HPDE6-E6E7 (cell line): ENCODE measurements at regions not wholly inside any gene's neighbourhood (a gene's known extent, or its start where the extent isn't known, plus 50 kb on each side); places are given as distances from the start of the nearest gene placed in this dataset.

Experiments used
- DNase-seq: peaks from one replicate; pipeline ENCODE4 v3.0.0; 2011; ENCODE audit warnings: missing footprints; ENCODE audit errors: extremely low spot score

GRCh38 chr22:49035818-49036457 is 791.7 kb downstream of the BRD1 start:
- DNase-seq = no peak

- DNase-seq = no peak
Observed at GRCh38 chr22:49034836-49035817, 792.5 kb downstream of the BRD1 start.

DNA sequence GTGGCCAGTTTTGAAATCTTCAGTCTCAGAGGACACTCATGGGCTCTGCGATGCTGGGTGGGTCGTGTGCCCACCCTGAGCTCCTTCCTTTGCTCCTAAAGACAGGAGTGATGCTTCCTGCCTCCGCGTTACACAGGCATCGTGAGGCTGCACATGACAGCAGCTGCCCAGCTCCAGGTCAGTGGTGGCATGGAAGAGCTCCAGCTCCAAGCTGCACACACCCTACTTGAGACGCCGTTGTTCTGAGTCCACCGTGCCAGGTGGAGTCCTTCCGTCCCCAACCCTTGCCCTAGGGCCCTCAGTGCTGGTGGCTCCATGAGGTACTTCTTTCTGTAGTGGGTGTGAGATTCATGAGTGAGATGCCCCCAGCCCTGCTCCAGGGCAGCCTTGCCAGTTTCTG is 794.1 kb downstream of the BRD1 start:
- DNase-seq = no peak

DNA sequence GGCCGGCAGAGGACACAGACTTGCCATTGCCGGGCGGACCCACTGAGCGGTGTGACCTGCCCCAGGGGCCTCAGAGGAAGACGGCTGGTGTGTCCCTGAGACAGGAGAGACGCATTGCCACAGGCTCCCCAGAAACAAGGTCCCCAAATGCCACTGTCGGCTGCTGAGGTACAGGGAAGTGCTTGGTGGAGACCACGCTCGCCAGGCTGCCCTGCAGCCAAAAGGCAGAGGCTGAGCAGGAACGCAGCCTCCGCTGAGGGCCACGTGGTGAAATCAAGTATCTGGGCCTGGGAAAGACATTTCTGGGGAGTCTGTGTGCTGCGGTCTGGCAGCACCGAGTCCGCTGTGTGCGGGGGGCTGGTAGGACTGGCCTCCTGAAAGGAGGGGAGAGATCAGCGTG is 794.9 kb downstream of the BRD1 start:
- DNase-seq = no peak

DNA sequence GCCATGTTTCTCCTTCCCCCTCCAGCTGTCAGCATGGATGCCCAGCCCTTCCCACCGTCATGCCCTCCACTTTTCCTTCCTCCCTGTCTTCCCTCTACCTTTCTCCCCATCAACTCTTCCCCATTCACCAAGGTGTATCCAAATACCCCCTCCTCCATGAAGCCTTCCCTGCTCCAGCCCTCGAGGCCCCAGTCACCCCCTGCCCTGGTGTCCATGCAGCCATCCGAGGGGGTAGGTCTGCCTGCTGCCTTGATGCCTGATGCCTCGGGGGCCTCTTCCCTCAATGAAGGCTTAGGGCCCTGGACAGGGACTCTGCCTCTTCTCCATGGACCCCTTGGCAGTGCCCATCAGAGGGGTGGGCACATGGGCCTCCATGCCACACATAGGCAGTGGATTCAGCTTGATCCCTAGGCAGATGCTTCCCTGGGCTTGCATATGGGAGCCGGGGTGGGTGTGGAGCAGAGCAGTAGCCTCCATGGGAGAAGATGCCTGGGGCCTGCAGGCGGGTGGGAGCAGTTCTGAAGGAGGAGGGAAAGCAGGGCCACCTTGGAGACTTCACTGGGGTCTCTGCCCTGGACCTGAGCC is 795.8 kb downstream of the BRD1 start:
- DNase-seq = no peak

- no peak for DNase-seq
Observed at GRCh38 chr22:49028111-49028510, 799.6 kb downstream of the BRD1 start.

- DNase-seq = no peak
Observed at GRCh38 chr22:49027368-49027670, 800.4 kb downstream of the BRD1 start.

DNA sequence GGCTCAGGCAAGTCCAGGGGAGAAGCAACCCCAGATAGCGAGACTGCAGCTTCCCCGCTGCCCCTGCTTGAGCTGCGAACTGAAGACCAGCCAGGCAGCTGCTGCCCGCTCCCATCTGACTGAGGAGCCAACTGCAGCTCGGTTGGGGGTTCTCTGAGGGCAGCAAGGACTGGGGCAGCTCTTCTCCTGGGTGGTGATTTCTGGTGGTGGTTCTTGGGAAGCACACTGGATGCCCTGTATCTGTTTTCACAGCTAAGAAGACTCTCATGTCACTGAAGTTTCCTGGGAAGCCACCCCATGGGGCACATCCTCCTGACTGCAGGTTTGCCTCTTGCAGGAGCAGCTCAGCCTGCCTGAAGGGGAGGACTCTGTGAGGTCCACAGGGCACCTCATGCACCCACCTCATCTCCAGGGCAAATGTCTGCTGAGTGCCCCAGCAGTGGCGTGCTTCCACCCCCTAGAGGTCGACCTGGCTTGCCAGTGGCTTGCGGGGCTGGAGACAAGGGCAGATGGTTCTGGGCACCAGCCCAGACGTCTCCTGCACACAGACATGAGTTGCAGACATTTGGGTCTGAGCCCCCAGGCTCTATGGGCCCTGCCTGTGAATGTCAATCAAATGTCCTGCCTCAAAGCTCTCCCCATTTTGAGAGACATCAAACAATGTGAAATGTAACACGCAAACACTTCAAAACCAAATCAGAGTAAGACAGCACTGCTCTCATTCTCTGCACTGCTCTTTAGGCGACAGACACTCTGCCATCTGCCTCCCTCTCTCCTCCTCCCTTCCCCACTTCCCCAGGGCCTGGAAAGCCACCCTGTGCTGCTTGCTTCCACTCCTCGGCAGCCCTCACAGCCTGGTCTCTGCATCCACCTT is 800.9 kb downstream of the BRD1 start:
- DNase-seq = no peak

DNA sequence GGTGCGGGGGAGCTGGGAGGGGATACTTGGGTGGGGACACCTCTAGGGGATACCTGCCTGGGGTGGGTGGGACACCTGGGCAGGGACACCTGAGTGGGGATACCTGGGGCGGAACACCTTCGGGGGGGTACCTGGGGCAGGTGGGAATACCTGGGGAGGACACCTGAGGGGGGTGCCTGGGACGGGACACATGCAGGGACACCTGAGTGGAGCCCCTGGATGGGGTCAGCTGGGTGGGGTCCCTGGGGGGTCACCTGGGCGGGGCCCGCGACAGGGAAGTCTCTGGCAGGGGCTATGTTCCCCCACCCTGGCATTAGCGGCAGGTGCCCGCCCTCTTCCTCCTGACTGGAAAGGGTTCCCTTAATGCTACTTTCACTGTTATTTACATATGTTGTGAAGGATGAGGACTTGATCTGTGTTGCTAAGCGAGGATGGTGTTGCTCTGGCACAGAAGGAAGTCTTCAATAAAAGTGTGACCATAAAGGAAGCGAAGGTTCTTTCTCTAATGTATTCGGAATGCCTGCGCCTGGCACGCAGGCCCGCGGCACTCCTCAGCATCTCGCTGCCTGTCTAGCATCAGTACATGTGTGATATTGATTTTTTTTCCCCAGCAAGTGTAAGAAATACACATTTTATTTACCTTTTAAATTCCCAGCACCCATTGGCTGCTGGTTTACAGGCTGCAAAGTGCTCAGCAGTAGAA is 801.7 kb downstream of the BRD1 start:
- DNase-seq = no peak

DNA sequence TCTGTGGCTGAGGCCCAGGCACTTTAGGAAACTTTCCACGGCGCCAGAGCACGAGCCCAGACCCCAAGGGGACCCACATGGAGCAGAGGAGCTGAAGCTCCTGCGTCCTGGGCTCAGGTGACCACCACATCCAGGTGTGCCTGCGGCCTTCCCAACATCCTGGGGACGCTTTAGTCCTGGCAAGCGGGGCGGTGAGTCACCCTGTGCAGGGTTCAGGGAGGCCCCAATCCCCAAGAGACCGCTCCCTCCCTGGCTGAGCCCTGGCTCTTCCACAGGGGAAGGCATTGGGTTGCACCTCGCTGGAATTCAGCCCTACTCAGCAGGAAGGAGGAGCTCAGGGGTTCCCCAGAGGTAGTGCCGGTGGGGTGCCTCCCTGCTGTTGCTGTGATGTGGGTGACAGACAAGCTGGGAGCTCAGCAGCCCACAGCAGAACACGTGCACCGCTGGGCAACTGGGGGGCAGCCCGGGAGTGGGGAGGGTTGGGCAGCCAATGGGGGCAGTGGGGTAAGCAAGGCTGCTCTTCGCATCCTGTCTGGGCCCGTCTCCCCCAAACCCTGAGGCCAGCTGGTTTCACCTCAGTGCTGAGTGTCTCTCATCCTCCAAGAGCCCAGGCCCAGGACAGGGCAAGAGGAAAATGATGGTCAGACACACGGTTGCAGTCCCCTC is 802.8 kb downstream of the BRD1 start:
- DNase-seq = no peak

DNA sequence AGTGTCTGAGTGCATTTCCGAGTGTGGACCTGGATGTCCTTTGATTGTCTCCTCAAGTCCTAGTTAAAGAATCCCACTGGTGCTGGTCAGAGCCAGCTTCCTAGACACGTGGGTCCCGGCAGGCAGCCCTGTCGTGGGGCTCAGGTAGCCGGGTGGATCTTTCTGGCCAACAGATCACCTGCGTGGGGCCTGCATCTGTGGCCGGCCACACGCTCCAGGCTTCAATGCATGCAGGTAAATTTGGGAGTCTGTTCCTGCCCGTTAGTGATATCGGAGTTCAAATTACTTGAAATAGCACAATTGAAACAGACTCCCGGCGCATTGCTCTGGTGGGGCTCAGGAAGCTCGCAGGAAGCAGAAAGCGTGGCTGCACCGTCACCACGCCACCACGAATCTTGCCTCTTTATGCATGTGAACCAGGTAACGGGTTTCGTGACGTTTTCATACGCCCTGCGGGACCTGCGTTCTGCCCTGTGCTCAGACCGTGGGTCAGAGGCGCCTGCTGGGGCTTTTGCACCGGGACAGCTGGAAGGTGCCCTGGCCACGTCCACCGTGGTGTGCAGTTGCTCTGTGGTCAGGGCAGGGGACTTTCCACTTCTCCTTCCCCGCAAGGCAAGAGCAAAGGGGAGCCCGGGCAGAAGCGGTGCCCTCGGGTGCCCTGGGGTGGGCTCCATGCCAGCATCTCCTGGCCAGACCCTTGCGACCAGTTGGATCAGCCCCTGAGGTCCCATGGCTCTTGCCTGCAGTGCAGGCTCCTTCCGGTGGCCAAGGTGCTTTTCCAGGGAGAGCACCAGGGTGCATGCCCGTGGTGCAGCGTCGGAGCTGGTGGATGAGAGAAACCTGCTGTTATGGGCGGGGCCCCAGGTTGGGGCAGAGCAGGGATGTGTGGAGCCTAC is 803.5 kb downstream of the BRD1 start:
- no peak for DNase-seq

DNA sequence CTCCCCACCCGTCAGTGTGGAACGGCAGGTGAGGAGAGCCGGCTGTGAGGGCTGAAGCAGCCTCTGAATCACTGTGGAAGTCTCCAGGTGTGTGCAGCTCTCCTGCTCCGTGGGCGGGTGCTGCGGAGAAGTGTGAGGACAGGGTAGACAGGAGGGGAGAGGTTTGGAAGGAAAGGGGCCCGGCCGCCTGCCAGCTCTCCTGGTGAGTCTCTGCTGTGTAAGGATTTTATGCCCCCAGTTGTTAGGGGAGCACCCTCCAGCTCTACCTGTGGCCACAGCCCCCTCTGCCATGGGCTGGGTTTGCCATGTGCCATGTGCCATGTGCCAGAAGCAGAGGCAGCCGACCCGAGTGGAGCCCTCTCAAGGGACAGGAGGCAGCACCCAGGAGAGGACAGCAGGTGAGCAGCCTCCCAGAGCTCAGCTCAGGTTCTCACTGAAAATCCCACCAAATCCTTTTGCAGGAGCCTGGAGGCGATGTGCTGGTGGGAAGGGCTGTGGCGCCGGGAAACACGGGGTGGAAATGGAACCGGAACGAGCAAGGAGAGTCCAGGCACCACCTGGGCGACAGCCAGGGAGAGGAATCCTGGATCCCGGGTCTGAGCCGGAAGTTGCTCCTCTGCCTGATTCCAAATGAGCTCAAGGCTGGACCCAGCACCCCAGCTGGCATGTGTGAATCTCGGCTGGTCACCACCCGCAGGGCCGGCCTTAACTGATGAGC is 804.4 kb downstream of the BRD1 start:
- DNase-seq = no peak

GRCh38 chr22:49022816-49023160 is 804.9 kb downstream of the BRD1 start:
- DNase-seq = no peak

DNA sequence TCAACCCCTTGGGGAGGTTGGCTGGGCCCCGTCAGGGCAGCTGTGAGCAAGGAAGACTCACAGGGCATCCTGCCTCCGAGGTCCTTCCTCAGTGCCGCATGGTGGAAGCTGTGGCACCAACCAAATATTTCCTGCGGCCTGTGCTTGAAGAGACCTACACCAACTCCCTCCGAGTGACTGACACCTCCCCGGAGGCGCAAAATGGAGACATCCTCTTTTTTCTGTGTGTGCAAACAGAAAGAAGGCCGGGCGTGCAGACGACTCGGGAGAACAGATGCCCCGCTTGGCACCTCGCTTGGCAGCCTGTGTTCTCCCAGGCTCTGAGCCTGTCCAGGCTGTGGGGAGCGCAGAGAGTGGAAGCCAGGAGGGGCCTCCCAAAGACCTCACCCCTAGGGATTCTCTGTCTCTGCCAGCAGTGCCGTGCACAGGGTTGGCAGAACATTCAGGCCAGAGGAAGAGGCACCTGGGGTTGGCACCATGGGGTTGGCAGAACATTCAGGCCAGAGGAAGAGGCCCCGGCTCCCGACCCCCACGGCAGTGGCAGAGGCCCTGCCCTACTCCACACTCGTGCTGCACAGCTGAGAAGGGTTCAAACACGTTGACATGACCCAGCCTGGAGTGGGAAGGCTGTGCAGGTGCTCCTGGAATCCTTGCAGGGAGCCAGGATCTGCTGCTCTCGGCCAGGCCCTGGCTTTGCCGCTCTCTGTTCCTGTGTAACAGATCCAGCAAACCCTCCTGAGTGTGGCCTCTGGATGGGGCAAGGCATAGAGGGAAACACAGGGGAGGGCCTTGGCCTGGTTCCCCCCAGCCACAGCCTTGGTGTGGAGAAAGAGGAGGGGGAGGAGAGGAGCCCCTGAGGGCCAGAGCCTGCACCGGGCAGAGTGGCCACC is 805.5 kb downstream of the BRD1 start:
- DNase-seq = no peak

- DNase-seq = no peak
Observed at GRCh38 chr22:49021131-49021925, 806.3 kb downstream of the BRD1 start.

DNA sequence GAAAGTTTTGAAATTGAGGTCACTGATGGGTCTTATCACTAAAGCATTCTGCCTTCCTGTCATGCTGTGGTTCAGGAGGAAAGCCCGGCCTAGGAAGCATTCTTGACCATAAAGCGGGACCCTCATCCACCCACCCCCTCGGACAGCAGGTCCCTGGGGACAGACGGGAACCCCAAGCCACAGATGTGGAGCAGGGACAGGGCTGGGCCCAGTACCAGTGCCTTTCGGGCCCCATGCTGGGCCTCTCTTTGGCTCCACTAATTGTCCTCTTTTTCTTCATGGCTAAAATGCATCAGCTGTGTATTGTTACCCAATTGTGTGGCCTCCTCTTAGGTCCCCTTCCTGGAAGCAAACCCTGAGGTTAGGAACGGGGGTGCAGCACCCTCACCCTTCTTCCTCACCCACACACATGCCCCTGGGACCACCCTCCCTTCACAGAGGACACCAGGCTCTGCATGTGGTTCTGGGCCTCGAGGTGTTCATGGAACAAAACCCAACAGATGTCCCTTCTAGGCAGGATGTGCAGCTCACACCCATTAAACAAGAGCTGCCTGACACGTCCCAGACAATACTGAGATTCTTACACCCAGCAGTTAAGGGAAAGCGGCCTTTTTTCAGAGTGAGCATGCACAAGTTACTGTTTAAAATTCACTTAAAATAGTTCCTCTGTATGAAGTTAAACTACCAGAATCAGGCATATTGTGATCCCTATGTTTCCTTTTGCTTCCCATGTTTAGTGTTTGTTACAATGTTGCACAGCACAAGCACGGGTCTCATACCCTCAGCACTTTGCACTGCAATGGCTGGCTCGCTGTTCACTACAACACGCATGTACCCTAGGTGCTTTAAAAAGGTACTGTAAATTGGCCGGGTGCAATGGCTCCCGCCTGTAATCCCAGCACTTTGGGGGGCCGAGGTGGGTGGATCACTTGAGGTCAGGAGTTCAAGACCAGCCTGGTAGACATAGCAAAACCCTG is 807.6 kb downstream of the BRD1 start:
- DNase-seq = no peak
